Stimulated activated CD4-positive, alpha-beta T cell treated with anti-CD3 and anti-CD28 coated beads, TNF-alpha, amount 100 ng/mL, for 4 hours (primary cell): ENCODE measurements at regions not wholly inside any gene's neighbourhood (a gene's known extent, or its start where the extent isn't known, plus 50 kb on each side); places are given as distances from the start of the nearest gene placed in this dataset.

Experiments
- DNase-seq, 3 experiments: peaks; one replicate each; pipeline ENCODE4 v3.0.0-alpha.2; 2020; ENCODE audit warnings: low read depth in 3 of 3

GRCh38 chr10:3467052-3467951 is 294.7 kb upstream of the PITRM1 start:
- DNase-seq, result no peak

GRCh38 chr10:3465406-3465891 is 292.9 kb upstream of the PITRM1 start:
- no peak for DNase-seq

GRCh38 chr10:3464760-3465405 is 292.3 kb upstream of the PITRM1 start:
- no peak for DNase-seq

- DNase-seq, result no peak
Observed at GRCh38 chr10:3460420-3461128, 288.0 kb upstream of the PITRM1 start.

GRCh38 chr10:3455385-3456334 is 283.1 kb upstream of the PITRM1 start:
- no peak for DNase-seq

GRCh38 chr10:3452683-3453361 is 280.2 kb upstream of the PITRM1 start:
- DNase-seq, result no peak

- DNase-seq, result no peak
Observed at GRCh38 chr10:3452173-3452626, 279.6 kb upstream of the PITRM1 start.

- DNase-seq, result no peak
Observed at GRCh38 chr10:3451516-3452172, 279.1 kb upstream of the PITRM1 start.

GRCh38 chr10:3446221-3446620 is 273.6 kb upstream of the PITRM1 start:
- DNase-seq, result no peak

GRCh38 chr10:3445648-3446047 is 273.1 kb upstream of the PITRM1 start:
- no peak for DNase-seq

- DNase-seq, result no peak
Observed at GRCh38 chr10:3442451-3442990, 269.9 kb upstream of the PITRM1 start.

- no peak for DNase-seq
Observed at GRCh38 chr10:3439183-3439582, 266.6 kb upstream of the PITRM1 start.

- DNase-seq, result no peak
Observed at GRCh38 chr10:3438606-3439005, 266.0 kb upstream of the PITRM1 start.

- no peak for DNase-seq
Observed at GRCh38 chr10:3435671-3436070, 263.1 kb upstream of the PITRM1 start.

- no peak for DNase-seq
Observed at GRCh38 chr10:3433988-3434387, 261.4 kb upstream of the PITRM1 start.

- no peak for DNase-seq
Observed at GRCh38 chr10:3433131-3433530, 260.5 kb upstream of the PITRM1 start.

- no peak for DNase-seq
Observed at GRCh38 chr10:3432081-3432825, 259.7 kb upstream of the PITRM1 start.

- no peak for DNase-seq
Observed at GRCh38 chr10:3430501-3430900, 257.9 kb upstream of the PITRM1 start.

- DNase-seq, result no peak
Observed at GRCh38 chr10:3429676-3430075, 257.1 kb upstream of the PITRM1 start.
